Medulla oblongata (tissue), 1 donor: ENCODE measurements at regions not wholly inside any gene's neighbourhood (a gene's known extent, or its start where the extent isn't known, plus 50 kb on each side); places are given as distances from the start of the nearest gene placed in this dataset.
"Not testable (repeated sequence)": the region's sequence is repeated elsewhere in the genome, so short reads cannot be mapped to it uniquely, and the experiment has no call there.

Experiments used
- DNase-seq: peaks from one replicate; pipeline ENCODE4 v3.0.0-alpha.2; 2015; ENCODE audit errors: extremely low spot score

DNA sequence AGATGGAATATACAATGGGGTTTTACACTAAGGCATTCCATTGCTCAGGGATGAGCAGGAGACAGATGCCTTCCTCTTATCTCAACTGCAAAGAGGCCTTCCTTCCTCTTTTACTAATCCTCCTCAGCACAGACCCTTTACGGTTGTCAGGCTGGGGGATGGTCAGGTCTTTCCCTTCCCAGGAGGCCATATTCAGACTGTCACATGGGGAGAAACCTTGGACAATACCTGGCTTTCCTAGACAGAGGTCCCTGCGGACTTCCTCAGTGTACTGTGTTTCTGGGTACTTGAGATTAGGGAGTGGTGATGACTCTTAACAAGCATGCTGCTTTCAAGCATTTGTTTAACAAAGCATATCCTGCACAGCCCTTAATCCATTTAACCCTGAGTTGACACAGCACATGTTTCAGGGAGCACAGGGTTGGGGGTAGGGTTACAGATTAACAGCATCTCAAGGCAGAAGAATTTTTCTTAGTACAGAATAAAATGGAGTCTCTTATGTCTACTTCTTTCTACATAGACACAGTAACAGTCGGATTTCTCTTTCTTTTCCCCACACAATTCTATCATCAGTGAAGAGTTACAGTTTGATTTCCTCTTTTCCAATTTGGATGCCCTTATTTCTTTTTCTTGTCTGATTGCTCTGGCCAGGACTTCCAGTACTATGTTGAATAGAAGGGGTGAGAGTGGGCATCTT lies 737.1 kb downstream of the TRHDE start:
- not testable (repeated sequence) for DNase-seq

DNA sequence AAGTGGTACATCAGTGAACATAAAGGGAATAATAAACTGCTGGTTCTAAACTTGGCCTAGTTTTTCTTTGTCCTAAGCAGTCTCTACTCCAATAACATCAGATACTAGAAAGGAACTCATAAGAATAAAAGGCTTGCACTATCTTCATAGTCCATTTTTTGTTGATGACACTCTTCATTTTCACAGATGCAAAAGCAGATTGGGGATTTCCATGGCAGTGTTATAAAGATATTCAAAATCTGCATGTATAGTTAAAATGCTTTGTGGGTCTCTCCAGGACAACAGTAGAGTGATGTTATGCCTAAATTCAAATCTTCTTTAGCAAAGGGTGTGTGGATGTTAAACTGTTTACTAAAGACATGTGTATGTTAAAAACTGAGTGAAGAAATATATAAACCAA lies 745.8 kb downstream of the TRHDE start:
- no peak for DNase-seq

DNA sequence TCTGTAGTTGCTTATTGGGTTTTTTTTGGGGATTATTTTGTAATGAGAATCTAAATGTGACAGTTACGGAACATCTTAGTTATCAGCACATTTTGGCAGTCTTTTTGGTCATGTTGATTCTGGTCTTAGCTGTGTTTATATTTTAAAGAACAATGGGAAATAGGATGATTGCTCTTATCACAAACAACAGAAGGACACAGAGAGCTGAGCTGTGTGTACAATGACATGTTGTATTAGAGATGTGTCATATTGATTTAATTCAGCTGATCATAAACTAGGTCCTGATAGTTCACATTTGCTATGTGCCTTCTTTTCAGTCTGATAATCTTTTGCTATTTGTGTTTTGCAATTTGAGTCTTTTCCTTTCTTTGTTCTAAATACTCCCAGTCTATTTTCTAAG lies 781.7 kb downstream of the TRHDE start:
- no peak for DNase-seq

DNA sequence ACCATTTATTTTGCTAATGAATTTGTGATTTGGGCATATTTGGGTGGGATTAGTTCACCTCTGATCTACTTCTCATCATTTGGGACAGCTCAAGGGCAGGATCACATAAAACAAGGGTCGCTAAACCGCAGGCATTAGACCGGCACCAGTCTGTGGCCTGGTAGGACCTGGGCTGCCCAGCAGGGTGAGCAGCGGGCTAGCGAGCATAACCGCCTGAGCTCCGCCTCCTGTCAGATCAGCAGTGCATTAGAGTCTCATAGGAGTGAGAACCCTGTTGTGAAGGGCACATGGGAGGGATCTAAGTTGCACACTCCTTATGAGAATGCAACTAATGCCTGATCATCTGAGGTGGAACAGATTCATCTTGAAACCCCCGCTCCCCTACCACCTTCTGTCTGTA lies 785.3 kb downstream of the TRHDE start:
- DNase-seq: no peak

DNA sequence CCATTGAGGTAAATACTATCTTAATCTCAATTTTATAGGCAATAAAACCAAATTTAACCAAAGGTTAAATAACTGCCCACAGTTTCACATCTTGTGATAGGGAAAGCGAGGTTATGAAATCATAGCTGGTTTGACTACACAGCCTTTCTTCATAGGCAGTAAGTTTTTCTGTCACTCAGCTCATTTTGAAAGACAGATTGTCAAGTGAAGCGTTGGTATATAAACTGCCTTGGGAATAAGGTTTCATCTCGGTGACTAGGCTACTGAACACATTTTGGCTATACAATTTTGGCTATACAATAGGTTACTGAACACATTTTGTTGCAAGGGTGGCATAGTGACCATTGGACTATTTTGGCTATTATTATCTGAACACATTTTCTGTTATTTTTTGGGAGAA lies 793.7 kb downstream of the TRHDE start:
- DNase-seq: no peak

DNA sequence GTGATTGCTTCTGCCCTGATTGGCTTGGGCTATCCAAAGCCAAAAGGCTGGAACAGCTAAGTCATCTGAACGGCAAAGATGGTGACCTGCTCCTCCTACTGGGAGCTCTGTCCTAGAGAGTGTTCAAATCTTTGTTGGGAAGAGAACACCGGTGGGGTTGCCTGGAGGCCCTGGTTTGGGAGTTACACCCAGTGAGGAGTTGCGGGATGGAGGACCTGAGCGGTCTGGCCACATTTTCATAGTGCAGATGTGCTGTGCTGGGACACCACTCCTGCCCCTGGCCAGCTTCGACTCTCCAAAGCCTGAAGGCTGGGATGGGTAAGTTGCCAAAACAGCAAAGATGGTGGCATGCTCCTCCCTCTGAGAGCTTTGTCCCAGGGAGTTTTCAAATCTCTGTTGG lies 795.4 kb downstream of the TRHDE start:
- no peak for DNase-seq

DNA sequence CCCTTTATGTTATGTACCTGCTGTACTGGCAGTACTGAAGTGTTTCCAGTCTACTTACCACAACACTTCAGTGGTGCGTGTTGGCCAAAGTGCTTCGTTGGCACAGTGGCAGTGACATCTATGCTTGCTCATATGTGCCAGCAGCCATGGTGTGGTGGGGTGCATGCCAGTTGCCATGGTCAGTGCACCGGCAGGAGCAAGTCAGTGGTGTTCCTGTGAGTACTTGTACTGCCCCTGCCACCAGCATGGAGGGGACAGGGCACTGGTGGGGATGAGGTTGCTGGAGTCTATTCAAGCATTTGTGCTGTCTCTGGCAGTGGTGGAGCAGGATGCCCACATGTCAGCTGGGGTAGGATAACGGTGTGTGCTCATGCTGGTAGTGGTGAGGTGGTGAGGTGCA lies 800.0 kb downstream of the TRHDE start:
- DNase-seq: no peak

DNA sequence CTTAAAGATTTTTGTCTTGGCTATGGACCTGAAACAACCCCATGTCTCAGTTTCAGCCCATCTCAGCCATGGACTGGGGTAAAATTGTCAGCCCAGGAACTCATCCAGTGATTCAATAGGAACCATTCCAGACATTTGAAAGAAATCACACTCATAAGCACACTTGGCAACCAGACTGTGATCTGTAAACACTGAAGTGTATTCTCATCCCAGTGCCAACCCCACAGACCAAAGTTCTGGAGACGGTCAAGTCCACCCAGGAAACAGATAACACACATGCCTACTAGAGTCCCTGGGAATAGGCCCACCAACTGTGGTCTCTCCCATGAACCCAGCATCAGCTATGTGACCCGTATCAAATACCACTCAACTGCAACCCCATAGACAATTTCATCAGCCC lies 804.6 kb downstream of the TRHDE start:
- DNase-seq: no peak

DNA sequence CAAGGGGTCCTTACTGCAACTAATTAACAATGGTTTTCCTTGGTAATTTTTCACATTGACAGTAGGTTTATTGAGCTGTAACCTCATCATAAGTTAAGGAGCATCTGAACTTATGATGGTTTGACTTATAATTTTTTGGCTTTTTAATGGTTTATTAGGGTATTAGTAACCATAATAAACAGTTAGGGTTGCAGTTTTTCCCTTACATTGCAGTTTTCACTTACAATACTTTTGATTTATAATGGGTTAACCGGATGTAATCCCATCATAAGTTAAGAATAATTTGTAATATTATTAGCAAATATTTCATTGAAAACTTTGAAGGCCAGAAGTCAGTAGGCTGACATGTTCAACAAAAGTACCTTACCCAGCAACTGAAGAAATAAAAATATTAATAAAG lies 811.6 kb downstream of the TRHDE start:
- DNase-seq: no peak

DNA sequence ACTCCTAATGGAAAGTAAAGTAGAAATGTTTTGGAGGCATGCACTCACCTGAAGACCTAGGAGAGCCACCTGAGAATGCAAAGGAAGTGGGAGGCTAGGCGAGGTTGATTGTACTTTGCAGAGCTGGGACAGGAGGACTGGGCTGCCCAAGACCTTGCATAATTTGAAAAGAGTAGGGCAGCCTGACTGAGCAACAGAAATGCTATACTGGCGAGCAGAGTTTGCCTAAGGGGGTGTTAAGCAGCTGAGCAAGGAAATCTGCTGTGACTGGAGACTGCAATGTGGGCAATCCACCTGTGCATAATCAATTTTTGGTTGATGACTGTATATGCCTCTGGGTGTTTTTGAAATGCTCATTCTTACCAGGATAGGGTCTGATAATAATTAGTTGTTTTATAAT lies 834.1 kb downstream of the TRHDE start:
- DNase-seq: no peak

DNA sequence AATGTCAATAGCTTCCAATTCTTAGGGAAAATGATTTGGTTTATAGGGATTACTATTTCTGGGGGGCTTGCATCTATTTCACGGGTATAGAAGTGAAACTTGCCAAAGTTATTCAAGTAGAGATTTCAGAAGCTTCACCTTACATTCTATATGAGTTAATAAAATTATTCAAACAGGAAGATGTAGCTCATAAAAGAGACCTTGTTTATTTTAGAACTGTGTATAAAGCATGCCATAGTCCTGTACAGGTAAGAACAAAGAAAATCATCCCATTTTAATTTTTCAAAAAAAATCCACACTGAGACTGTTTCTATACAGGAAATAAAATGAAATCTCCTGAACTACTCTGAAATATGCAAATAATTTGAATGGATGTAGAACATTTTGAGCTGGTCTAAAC lies 834.7 kb downstream of the TRHDE start:
- DNase-seq: no peak

DNA sequence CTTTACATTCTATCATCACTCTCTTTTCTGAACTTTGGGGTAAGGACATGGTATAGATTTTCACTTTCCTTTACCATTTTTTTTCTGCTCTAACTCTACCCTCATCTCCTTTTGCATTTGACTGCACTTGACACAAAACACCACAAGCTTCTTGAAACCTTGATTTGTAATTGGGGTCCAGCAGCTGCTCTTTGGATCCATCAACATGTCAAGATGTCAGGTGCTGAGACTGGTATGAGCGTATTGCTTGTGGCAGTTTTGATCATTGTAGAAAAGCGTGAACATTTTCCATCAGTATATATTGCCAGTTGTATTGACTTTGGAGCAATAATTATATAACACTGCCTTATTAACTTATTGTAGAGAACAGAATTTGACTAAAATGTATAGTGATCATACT lies 838.6 kb downstream of the TRHDE start:
- DNase-seq: no peak

DNA sequence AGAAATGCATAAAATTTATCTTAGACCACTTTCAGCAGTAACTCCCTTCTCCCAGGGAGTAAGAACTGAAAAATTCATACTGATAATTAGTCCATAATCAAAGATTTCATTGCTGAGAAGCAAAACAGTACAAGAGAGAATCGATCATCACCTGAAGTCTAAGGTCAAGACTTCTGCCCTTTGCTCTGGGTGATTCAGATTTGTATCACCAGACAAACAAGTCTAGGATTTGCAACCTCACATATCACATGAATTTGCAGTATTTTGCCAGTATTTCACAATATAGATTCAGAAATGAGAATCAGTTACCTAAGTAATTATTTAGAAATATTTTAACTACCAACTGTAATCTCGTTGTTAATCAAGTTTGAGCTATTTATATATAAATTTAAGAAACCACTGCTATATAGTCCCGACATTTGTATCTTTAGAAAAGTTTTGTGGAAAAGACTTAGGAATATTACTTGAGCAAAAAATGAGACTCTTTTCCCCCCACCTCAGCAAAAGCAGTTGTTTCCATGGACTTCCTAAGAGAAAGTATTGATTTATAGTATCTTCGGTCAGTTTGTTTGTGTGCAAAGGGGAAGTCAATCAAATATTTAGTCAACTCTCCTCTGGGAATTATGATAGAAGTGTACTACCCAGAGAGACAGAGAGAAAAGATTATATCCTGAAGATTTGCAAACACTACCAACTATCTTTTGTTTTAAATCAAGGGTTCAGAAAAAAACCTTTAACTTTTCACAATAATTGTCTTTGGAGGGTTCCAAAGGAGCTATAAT lies 840.1 kb downstream of the TRHDE start:
- DNase-seq: no peak

DNA sequence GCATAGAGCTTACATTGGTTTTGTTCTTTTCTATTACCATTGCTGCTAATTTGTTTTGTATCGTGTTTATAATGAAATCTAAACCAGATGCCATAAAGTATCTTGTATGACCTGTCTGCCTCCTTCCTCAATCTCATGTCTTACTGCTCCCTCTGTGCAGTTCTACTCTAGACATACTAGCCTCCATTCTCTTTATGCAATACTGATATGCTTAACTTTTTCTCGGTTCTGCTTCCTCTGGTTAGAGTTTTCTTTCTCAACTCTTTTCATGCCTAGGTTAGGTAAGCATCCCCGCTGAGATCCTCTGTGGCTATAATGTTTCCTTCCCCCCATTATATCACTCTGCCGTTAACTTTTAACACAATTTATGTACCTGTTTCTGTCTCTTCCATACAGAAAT lies 852.3 kb downstream of the TRHDE start:
- no peak for DNase-seq

DNA sequence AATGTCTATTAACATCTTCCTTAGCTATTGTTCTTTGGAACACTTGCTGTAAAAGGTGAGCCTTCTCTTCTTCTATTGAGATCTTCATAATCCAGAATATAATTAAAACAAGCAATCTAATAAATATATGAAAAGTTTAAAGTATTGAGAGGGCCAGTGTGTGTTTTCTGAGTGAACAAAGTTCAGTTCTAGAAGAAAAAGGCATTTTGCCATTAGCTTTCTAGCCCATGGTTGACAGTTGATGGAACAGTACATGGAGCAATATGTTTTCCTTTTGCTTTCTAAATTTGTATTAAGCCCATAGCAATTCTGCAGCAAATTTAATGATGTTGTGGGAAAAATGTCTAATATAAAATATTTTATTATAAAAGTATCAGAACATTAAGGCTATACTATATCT lies 853.0 kb downstream of the TRHDE start:
- no peak for DNase-seq

DNA sequence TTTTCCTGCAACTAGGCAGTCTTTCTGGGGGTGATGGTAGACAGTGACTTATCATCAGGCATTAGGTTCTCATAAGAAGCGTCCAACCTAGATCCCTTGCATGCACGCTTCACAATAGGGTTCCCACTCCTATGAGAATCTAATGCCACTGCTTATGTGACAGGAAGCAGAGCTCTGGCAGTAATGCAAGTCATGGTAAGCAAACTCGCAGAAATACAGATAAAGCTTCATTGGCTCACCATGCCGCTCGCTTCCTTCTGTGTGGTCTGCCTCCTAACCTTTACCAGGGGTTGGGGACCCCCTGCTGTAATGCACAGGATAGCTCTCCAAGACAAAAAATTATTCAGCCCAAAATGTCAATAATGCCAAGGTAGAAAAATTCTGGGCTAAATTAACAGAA lies 864.2 kb downstream of the TRHDE start:
- no peak for DNase-seq

DNA sequence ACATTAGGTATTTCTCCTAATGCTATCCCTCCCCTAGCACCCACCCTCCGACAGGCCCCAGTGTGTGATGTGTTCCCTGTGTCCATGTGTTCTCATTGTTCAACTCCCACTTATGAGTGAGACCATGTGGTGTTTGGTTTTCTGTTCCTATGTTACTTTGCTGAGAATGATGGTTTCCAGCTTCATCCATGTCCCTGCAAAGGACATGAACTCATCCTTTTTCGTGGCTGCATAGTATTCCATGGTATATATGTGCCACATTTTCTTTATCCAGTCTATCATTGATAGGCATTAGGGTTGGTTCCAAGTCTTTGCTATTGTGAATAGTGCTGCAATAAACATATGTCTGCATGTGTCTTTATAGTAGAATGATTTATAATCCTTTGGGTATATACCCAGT lies 867.5 kb downstream of the TRHDE start:
- not testable (repeated sequence) for DNase-seq

DNA sequence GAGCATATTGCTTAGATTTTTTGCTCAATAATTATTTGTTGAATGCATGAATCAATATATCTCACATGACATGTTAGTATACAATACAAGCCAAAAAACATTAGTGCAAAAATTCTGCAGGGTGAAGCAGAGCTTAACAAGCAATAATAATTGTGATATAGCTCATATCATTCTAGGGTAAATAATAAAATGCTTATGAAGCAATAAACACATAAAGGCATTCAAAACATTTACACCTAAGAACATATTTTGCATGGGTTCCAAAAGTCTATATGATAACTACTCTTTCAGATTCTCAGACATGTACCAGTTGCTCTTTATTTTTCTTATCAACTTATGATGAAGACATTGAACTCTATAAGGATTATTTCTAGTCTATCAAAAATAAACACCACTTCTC lies 886.2 kb downstream of the TRHDE start:
- no peak for DNase-seq

DNA sequence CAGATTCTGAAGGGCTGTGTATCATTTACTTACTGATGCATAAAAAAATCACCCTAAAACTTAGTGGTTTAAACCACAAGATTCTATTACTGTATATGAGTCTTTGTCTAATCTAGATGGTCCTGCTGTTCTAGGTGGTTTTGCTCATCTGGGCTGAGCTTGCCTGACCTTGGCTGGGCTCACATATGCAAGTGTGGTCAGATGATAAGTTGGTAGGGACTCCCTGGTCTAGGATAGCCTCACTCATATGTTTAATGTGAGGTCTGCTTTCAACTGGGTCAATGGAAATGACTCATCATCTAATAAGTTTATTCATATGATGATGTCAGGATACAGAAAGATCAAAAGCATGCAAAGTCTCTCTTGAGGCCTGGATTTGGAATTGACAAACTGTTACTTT lies 887.8 kb downstream of the TRHDE start:
- DNase-seq: no peak

DNA sequence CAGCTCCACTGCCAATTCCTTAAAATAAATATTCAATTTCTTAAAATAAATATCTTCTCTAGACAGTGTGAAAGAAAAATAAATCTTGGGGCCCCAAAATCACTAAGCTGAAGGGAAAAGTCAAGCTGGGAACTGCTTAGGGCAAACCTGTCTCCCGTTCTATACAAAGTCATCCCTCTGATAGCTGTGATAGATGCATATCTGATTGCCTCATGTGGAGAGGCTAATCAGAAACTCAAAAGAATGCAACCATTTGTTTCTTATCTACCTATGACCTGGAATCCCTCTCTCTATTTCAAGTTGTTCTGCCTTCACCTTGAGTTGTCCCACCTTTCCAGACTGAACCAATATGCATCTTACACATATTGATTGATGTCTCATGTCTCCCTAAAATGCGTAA lies 889.8 kb downstream of the TRHDE start:
- no peak for DNase-seq

DNA sequence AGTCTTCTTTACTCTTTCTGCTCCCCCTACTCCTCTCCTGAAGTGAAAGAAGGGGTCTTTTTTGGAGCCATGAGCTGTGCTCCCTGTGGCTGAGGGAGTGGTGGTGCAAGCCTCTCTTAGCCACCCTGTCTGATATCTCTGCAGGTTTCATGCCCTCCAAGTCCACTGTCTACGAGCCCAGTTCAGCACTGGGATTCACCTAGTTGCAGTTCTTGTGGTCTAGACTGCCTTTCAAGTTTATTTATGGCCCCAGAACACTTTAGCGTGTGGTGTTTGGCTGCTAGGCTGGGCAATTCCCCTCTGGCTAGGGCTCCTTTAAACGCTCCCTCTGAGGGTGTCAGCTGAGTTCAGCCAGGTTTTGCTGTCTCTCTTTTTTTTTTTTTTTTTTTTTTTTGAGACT lies 908.6 kb downstream of the TRHDE start:
- DNase-seq: no peak

DNA sequence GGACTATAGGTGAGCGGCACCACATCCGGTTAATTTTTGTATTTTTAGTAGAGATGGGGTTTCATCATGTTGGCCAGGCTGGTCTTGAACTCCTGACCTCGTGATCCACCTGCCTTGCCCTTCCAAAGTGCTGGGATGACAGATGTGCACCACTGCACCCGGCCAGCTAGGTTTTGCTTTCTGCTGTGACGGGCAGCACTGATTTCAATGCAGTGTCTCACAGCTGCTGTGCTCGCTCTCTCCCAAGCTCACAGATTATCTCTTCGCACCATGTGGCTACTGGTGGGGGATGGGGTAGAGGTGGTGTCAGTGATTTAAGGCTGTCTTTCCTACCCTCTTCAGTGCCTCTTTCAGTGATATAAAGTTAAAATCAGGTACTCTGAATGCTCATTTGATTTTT lies 909.1 kb downstream of the TRHDE start:
- DNase-seq: no peak

DNA sequence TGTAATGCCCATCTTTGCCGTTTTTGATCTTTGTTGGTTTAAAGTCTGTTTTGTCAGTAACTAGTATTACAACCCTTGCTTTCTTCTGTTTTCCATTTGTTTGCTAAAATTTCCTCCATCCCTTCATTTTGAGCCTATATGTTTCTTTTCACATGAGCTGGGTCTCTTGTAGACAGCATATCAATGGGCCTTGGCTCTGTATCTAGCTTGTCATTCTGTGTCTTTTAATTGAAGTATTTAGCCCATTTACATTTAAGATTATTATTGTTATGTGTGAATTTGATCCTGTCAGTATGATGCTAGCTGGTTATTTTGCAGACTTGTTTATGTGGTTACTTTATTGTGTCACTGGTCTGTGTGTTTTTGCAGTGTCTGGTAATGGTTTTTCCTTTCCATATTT lies 913.2 kb downstream of the TRHDE start:
- DNase-seq: no peak

DNA sequence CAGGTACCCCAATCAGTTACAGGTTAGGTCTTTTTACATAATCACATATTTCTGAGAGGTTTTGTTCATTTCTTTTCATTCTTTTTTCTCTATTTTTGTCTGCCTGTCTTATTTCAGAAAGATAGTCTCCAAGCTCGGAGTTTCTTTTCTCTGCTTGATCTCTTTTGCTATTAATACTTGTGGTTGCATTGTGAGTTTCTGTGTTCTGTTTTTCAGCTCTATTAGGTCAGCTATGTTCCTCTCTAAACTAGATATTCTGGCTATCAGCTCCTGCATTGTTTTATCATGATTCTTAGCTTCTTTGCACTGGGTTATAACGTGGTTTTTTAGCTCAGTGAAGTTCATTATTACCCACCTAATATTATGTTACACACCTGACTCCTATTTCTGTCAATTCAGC lies 914.1 kb downstream of the TRHDE start:
- no peak for DNase-seq
